Muscle layer of duodenum (tissue), 2 donors: ENCODE measurements at regions not wholly inside any gene's neighbourhood (a gene's known extent, or its start where the extent isn't known, plus 50 kb on each side); places are given as distances from the start of the nearest gene placed in this dataset.

Source experiments
- H3K27ac ChIP-seq: one replicate; pipeline ENCODE4 v1.7.0; 2013; ENCODE audit warnings: mild to moderate bottlenecking, low read length
- H3K27me3 ChIP-seq: one replicate; pipeline ENCODE4 v1.7.0; 2013; ENCODE audit warnings: low read depth, mild to moderate bottlenecking, control low read depth, low read length
- H3K36me3 ChIP-seq, 2 donors: one replicate each; pipeline ENCODE4 v1.7.0; 2013; ENCODE audit warnings: low read length in 2 of 2, control low read depth in 1 of 2, mild to moderate bottlenecking in 1 of 2; ENCODE audit not compliant: insufficient read depth in 2 of 2, control insufficient read depth in 1 of 2
- H3K4me1 ChIP-seq, 2 donors: one replicate each; pipeline ENCODE4 v1.7.0; 2013; ENCODE audit warnings: low read length in 2 of 2, mild to moderate bottlenecking in 2 of 2, control low read depth in 1 of 2, moderate library complexity in 1 of 2; ENCODE audit not compliant: insufficient read depth in 2 of 2, control insufficient read depth in 1 of 2
- H3K4me3 ChIP-seq, 2 donors: one replicate each; pipeline ENCODE4 v1.7.0; 2013; ENCODE audit warnings: low read length in 2 of 2, low read depth in 1 of 2, mild to moderate bottlenecking in 1 of 2
- H3K9me3 ChIP-seq, 2 donors: one replicate each; pipeline ENCODE4 v1.7.0; 2013; ENCODE audit warnings: low read length in 2 of 2, control low read depth in 1 of 2, mild to moderate bottlenecking in 1 of 2; ENCODE audit not compliant: control insufficient read depth in 1 of 2
- donor health status: healthy.

DNA sequence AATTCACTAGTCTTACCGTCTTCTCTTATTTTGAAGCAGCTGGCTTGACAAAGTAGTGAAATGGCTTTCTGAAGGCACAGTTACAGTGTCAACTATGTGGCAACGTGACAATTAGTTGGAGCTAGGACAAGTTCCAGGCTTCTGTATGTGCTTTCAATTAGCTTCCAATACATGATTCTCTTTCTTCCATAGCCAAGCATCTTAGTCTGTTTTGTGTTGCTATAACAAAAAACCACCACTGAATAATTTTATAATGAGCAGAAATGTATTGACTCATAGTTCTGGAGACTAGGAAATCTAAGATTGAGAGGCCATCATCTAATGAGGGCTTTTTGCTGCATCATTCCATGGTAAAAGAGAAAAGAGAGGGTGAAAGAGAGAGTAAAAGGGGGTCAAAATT is 365.1 kb upstream of the PLSCR5 start:
- Histone ChIP-seq H3K9me3 (no peaks in the 10 kb centered on the region), H3K27me3 (no peaks in the 10 kb centered on the region), H3K4me3 (no peak overlapping the region), H3K4me1 (no peaks in the 10 kb centered on the region), H3K36me3 (no peaks in the 10 kb centered on the region), H3K27ac (no peak overlapping the region)

DNA sequence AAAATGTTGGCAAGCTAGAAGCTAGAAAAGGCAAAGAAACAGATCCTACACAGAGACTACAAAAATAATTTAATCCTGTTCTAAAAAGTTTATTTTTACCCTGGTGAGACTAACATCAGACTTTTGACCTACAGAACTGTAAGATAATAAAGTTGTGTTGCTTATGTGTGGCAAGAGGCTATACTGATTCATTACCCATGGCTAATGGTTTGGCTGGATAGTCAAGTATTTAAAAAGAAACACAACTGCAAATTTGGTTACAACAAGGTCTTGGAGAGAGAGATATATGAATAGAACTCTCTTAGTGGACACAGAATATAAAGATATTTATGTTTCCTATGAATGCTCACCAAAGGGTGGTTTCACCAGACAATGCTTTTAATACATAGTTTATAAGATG is 364.2 kb upstream of the PLSCR5 start:
- Histone ChIP-seq H3K27ac (no peak overlapping the region), H3K4me3 (no peak overlapping the region), H3K4me1 (no peaks in the 10 kb centered on the region), H3K9me3 (no peaks in the 10 kb centered on the region), H3K27me3 (no peaks in the 10 kb centered on the region), H3K36me3 (no peaks in the 10 kb centered on the region)

DNA sequence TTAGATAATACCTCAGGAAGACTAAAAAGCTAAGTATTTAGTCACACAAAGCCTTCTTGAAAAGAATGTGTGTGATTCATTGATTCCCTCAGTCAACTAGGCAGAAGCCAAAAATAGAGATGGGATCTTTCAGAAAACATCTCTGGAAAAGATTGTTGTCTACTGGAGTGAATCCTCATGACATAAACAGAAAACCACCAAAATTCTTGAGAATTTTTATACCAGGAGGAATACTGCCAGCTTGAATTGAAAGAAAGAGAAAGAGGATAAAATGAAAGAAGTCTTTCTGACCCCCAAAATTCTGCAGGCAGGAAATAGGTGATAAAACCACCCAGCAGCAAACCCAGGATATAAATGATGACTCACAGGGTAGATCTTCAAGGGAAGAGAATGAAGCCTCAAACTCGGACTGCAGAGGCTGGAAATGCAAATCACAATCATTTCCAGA is 363.1 kb upstream of the PLSCR5 start:
- no peaks in the 10 kb centered on the region for H3K4me1 ChIP-seq
- no peaks in the 10 kb centered on the region for H3K27me3 ChIP-seq
- no peaks in the 10 kb centered on the region for H3K9me3 ChIP-seq
- no peak overlapping the region for H3K4me3 ChIP-seq
- H3K36me3 ChIP-seq = no peaks in the 10 kb centered on the region
- no peak overlapping the region for H3K27ac ChIP-seq

- Histone ChIP-seq H3K9me3 (no peaks in the 10 kb centered on the region), H3K27me3 (no peaks in the 10 kb centered on the region), H3K4me1 (no peaks in the 10 kb centered on the region), H3K27ac (no peak overlapping the region), H3K36me3 (no peaks in the 10 kb centered on the region), H3K4me3 (no peak overlapping the region)
Observed at GRCh38 chr3:146967783-146968182, 362.6 kb upstream of the PLSCR5 start.

GRCh38 chr3:146966124-146966523 is 361.0 kb upstream of the PLSCR5 start:
- H3K27me3 ChIP-seq = no peaks in the 10 kb centered on the region
- H3K9me3 ChIP-seq = no peaks in the 10 kb centered on the region
- no peaks in the 10 kb centered on the region for H3K4me1 ChIP-seq
- no peak overlapping the region for H3K27ac ChIP-seq
- no peaks in the 10 kb centered on the region for H3K36me3 ChIP-seq
- no peak overlapping the region for H3K4me3 ChIP-seq

DNA sequence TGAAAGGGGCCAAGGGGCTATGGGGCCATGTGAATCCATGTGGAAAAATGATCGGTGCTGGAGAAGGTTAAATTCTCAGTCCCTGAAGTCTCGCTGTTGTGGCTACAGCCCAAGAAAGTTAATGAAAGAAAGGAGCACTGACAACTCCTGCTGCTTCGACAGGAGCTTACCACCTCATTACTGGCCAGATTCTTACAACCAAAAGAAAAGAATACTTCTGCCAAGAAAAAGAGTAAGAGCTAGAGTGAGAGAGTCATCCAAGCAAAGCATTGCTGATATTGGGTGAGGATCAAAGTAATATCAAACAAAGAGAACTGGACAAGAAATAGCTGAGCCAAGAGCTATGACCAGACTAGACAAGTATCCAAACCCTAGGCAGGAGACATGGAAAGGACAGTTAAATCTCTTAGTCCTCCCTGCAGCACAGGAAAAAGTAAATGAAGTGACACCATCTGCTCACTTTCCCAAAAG is 348.4 kb upstream of the PLSCR5 start:
- H3K27me3 ChIP-seq = no peaks in the 10 kb centered on the region
- H3K4me3 ChIP-seq = no peak overlapping the region
- H3K4me1 ChIP-seq = no peaks in the 10 kb centered on the region
- no peaks in the 10 kb centered on the region for H3K9me3 ChIP-seq
- H3K36me3 ChIP-seq = no peaks in the 10 kb centered on the region
- H3K27ac ChIP-seq = no peak overlapping the region

DNA sequence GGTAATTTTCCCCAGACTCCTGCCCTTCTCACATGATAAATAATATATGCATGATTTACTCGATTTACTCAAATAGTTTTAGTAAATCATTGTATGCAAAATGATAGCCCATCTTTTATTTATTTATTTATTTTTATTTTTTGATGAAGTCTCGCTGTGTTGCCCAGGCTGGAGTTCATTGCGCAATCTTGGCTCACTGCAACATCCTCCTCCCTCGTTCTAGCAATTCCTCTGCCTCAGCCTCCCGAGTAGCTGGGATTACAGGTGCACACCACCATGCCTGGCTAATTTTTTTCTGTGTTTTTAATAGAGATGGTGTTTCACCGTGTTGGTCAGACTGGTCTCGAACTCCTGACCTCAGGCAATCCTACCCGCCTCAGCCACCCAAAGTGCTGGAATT is 343.8 kb upstream of the PLSCR5 start:
- Histone ChIP-seq H3K36me3 (no peaks in the 10 kb centered on the region), H3K4me3 (no peak overlapping the region)

GRCh38 chr3:146948186-146948585 is 343.0 kb upstream of the PLSCR5 start:
- no peak overlapping the region for H3K27ac ChIP-seq
- no peaks in the 10 kb centered on the region for H3K4me1 ChIP-seq
- no peak overlapping the region for H3K4me3 ChIP-seq
- no peaks in the 10 kb centered on the region for H3K9me3 ChIP-seq
- H3K27me3 ChIP-seq = no peaks in the 10 kb centered on the region
- no peaks in the 10 kb centered on the region for H3K36me3 ChIP-seq

More for the DNA sequence above, 343.8 kb upstream of the PLSCR5 start:
- Histone ChIP-seq H3K27me3 (no peaks in the 10 kb centered on the region), H3K27ac (no peak overlapping the region), H3K4me1 (no peaks in the 10 kb centered on the region), H3K9me3 (no peaks in the 10 kb centered on the region)

GRCh38 chr3:146929696-146930095 is 324.6 kb upstream of the PLSCR5 start:
- Histone ChIP-seq H3K27me3 (no peaks in the 10 kb centered on the region), H3K27ac (no peak overlapping the region), H3K9me3 (no peaks in the 10 kb centered on the region), H3K4me3 (no peak overlapping the region), H3K4me1 (no peaks in the 10 kb centered on the region), H3K36me3 (no peaks in the 10 kb centered on the region)

DNA sequence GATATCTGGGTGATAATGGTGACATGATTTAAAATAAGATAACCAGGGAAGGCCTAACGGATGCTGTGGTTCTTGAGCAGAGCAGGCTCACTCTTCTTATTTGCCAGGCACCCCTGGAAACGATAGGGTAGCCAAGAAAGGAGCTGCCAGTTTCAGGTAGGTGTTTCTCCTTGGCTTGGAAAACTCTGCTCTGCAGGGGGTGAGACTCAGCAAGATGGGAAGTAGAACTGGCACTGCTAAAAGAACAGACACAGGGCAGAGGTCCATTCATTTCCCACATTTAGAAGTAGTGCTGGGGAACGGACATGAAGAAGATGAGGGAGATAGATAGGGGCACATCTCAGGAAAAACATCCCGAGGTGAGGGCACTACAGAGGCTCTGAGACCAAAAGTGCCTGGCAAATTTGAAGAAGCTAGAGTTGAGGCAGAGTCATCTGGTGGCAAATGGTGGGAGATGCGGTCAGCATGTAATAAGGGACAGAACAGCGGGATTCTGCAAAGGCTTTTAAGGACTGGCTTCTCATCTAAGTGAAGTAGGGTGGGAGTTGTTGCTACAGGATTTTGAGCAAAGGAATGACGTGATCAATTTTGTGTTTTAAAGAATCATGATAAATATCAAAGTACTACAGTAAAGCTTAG is 323.4 kb upstream of the PLSCR5 start:
- Histone ChIP-seq H3K9me3 (no peaks in the 10 kb centered on the region), H3K4me3 (no peak overlapping the region), H3K36me3 (no peaks in the 10 kb centered on the region), H3K27me3 (no peaks in the 10 kb centered on the region), H3K4me1 (no peaks in the 10 kb centered on the region), H3K27ac (no peak overlapping the region)

GRCh38 chr3:146921693-146922092 is 316.5 kb upstream of the PLSCR5 start:
- H3K9me3 ChIP-seq = no peaks in the 10 kb centered on the region
- H3K27me3 ChIP-seq = no peaks in the 10 kb centered on the region
- no peak overlapping the region for H3K27ac ChIP-seq
- no peaks in the 10 kb centered on the region for H3K4me1 ChIP-seq
- H3K4me3 ChIP-seq = no peak overlapping the region
- no peaks in the 10 kb centered on the region for H3K36me3 ChIP-seq

DNA sequence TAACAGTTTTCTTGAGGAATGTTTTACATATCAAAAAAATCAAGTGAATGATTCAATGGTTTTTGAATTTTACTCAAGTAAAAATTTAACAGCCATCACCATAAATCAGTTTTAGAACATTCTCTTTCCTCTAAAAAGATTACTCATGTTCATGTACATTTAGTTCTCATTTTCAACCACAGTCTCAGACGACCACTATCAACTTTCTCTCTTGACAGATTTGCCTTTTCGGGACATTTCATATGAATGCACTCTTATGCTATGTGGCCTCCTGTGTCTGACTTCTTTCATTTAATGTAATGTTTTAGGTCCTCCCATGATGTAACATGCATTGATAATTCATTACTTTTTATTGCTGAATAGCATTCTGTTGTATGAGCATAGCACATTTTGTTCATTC is 309.3 kb upstream of the PLSCR5 start:
- Histone ChIP-seq H3K9me3 (no peaks in the 10 kb centered on the region), H3K4me3 (no peak overlapping the region), H3K27ac (no peak overlapping the region), H3K4me1 (peaks cover 0 to 6% of the 10 kb centered on the region in 2 donors), H3K36me3 (no peaks in the 10 kb centered on the region), H3K27me3 (no peaks in the 10 kb centered on the region)
